HL-60 (cell line): ENCODE measurements at regions not wholly inside any gene's neighbourhood (a gene's known extent, or its start where the extent isn't known, plus 50 kb on each side); places are given as distances from the start of the nearest gene placed in this dataset.

Source experiments
- DNase-seq, 2 experiments: peaks; one replicate each; pipeline ENCODE4 v3.0.0-alpha.2; 2010 to 2020; ENCODE audit warnings: low read depth in 1 of 2, low spot score in 1 of 2
- H3K27ac ChIP-seq: fragments of 250-450 bp; sonication (Bioruptor Pico); replicated peaks from 2 replicates; pipeline ENCODE4 v1.5.1; 2020; ENCODE audit warnings: mild to moderate bottlenecking, moderate library complexity
- H3K27me3 ChIP-seq: fragments of 250-450 bp; sonication (Bioruptor Pico); 2 replicates; pipeline ENCODE4 v1.5.1; 2021; ENCODE audit warnings: mild to moderate bottlenecking, moderate library complexity; ENCODE audit not compliant: insufficient read depth, poor library complexity, severe bottlenecking
- H3K4me3 ChIP-seq: replicated peaks from 2 replicates; pipeline ENCODE4 v1.5.1; 2011; ENCODE audit warnings: mild to moderate bottlenecking, control low read depth, low read length; ENCODE audit not compliant: insufficient read depth
- GABPA ChIP-seq: IDR thresholded peaks from 2 replicates; pipeline ENCODE4 v1.6.1; 2012; ENCODE audit warnings: low read depth
- POLR2AphosphoS5 ChIP-seq: IDR thresholded peaks from 2 replicates; pipeline ENCODE4 v1.6.1; 2012; ENCODE audit warnings: low read depth
- SPI1 ChIP-seq: IDR thresholded peaks from 2 replicates; pipeline ENCODE4 v1.6.1; 2012; ENCODE audit warnings: low read depth, mild to moderate bottlenecking, borderline replicate concordance
- TF ChIP-seq, protein P1 (sequence below): IDR thresholded peaks from 2 replicates; pipeline ENCODE4 v1.6.1; 2012; ENCODE audit warnings: low read depth; ENCODE audit not compliant: insufficient replicate concordance
- TF ChIP-seq, protein P2 (sequence below): IDR thresholded peaks from one replicate; pipeline ENCODE4 v1.5.1; 2011; ENCODE audit warnings: low read length, control low read depth, inconsistent platforms; ENCODE audit not compliant: insufficient read depth

DNA sequence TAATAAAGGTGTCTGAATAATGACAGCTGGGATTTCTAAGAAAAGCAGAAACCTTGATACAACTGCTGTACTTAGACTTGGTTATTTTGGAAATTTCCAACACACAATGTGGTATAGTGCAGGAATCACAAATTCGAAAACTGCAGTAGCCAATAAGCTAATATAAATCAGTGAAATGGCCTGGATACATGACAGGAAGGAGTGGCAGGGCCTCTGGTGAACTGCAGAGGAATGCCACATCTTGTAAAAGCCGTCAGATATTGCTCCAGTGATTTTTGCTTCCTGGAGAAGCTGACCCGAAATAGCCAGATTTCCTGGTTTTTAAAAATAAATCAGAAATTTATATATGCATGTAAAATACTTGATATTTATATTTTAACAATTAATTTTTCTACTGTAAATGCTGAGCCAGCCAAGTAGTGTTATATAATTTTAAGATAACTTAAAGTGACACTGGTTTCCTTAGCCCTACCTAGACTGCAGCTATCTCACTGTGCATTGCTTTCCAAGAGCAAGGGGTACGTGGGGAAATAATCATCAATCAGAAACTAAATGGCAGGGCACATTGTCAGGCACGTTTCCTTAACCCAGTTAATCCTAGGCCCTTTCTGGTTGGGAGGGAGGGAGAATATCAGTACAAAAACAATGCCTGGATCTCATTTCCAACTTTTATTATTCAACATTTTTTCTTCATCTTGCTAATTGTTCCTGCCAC, 182.4 kb downstream of the RASEF start:
- DNase-seq: no peak
- Histone ChIP-seq H3K27me3 (no peaks in the 10 kb centered on the region), H3K27ac (no peak overlapping the region), H3K4me3 (no peak overlapping the region)
- TF ChIP-seq SPI1 (no peak), POLR2AphosphoS5 (no peak), GABPA (no peak)
- TF ChIP-seq, protein P1, sequence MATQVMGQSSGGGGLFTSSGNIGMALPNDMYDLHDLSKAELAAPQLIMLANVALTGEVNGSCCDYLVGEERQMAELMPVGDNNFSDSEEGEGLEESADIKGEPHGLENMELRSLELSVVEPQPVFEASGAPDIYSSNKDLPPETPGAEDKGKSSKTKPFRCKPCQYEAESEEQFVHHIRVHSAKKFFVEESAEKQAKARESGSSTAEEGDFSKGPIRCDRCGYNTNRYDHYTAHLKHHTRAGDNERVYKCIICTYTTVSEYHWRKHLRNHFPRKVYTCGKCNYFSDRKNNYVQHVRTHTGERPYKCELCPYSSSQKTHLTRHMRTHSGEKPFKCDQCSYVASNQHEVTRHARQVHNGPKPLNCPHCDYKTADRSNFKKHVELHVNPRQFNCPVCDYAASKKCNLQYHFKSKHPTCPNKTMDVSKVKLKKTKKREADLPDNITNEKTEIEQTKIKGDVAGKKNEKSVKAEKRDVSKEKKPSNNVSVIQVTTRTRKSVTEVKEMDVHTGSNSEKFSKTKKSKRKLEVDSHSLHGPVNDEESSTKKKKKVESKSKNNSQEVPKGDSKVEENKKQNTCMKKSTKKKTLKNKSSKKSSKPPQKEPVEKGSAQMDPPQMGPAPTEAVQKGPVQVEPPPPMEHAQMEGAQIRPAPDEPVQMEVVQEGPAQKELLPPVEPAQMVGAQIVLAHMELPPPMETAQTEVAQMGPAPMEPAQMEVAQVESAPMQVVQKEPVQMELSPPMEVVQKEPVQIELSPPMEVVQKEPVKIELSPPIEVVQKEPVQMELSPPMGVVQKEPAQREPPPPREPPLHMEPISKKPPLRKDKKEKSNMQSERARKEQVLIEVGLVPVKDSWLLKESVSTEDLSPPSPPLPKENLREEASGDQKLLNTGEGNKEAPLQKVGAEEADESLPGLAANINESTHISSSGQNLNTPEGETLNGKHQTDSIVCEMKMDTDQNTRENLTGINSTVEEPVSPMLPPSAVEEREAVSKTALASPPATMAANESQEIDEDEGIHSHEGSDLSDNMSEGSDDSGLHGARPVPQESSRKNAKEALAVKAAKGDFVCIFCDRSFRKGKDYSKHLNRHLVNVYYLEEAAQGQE: no peak
- TF ChIP-seq, protein P2, sequence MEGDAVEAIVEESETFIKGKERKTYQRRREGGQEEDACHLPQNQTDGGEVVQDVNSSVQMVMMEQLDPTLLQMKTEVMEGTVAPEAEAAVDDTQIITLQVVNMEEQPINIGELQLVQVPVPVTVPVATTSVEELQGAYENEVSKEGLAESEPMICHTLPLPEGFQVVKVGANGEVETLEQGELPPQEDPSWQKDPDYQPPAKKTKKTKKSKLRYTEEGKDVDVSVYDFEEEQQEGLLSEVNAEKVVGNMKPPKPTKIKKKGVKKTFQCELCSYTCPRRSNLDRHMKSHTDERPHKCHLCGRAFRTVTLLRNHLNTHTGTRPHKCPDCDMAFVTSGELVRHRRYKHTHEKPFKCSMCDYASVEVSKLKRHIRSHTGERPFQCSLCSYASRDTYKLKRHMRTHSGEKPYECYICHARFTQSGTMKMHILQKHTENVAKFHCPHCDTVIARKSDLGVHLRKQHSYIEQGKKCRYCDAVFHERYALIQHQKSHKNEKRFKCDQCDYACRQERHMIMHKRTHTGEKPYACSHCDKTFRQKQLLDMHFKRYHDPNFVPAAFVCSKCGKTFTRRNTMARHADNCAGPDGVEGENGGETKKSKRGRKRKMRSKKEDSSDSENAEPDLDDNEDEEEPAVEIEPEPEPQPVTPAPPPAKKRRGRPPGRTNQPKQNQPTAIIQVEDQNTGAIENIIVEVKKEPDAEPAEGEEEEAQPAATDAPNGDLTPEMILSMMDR: no peak

DNA sequence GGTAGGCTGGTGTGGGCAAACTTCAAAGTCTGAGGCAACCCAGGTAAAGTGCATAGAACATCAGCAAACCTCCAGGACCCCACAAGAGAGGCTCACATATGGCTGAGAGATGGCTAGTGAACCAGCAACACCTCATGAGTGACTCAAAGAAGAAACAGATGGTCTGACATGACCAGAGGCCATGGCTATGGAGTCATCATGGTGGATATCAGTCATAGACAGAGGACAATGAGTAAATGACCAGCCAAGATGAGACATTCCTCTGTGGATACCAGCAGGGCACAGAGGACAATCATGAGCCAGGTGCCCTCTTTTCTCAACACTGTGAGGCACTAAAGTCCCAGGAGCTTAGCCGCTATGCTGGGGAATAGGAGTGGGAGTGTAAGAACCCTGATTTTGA, 180.8 kb downstream of the RASEF start:
- Histone ChIP-seq H3K27ac (no peak overlapping the region), H3K4me3 (no peak overlapping the region), H3K27me3 (no peaks in the 10 kb centered on the region)
- no peak for DNase-seq
- TF ChIP-seq GABPA (no peak), SPI1 (no peak), POLR2AphosphoS5 (no peak)
- TF ChIP-seq, protein P1: no peak
- TF ChIP-seq, protein P2: no peak

DNA sequence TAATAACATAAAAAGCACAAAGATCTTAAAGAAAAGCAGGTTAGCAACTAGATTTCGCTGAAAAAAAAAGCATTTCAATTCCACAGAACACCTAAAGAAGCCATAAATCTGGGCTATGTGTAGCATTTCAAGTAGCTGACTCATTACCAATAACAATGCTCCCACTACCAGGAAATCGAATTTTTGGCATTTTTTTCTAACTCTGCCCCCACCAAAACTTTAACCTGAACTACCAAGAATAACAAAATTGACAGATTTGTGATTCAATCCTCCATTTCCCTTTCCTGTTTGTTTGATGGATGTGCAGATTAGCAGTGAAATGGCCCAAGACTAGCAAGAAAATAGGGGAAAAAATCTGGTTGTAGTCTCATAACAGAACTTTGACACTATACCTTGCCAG, 180.2 kb downstream of the RASEF start:
- Histone ChIP-seq H3K27me3 (no peaks in the 10 kb centered on the region), H3K4me3 (no peak overlapping the region), H3K27ac (no peak overlapping the region)
- TF ChIP-seq SPI1: no peak
- no peak for TF ChIP-seq POLR2AphosphoS5
- TF ChIP-seq, protein P2: no peak
- TF ChIP-seq, protein P1: no peak
- no peak for TF ChIP-seq GABPA
- DNase-seq: no peak
